HG03354 (cell line): ENCODE measurements at regions not wholly inside any gene's neighbourhood (a gene's known extent, or its start where the extent isn't known, plus 50 kb on each side); places are given as distances from the start of the nearest gene placed in this dataset.

ENCODE experiments used
- ATAC-seq: cut with Tn5 transposase; IDR thresholded peaks from one replicate; pipeline ENCODE4 v1.9.1; 2021; ENCODE audit warnings: mild to moderate bottlenecking; ENCODE audit not compliant: unreplicated experiment, poor library complexity, severe bottlenecking

DNA sequence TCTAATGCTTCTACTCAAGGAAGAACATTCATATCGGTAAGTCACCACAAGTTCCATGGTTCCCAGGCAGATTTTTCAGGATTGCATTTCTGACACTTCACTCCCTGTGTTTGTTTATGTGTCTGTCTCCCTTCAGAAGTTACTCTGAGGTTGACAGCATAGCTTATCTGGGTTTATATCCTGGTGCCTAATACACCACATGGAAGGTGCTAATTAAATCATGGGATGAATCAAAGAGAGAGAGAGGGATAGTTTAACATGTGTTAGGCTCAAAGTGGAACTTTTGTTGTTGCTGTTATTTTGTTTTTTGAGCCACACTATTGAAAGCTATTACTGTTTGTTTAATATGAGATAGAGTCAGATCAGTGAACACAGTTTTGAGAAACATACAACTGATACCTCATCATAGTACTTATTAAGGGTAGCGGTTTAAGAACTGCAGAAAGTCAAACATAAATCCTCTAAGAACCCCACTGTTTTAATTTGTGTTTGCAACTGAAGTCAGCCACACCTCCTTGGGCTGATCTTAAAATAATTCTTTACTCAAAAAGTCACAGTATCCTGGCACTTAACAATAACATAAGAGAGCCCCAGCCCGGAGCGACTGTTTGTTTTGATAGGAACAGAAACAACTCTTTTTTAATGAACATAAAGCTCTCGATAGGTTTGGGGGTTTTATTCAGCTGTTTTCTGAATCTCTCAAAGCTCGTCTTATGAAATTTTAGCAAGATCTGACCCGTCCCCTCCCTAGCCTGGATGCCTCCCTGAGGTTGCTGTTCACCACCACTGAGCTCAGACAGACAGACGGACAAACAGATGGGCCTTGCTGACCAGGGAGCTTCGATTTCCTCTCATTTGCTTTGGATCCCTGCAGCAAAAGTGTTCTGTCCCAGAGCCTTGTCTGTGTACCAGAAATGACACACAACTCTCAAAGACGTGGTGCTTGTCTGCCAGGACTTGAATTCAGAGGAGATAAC lies 98.3 kb upstream of the MYOCD start:
- no peak for ATAC-seq

DNA sequence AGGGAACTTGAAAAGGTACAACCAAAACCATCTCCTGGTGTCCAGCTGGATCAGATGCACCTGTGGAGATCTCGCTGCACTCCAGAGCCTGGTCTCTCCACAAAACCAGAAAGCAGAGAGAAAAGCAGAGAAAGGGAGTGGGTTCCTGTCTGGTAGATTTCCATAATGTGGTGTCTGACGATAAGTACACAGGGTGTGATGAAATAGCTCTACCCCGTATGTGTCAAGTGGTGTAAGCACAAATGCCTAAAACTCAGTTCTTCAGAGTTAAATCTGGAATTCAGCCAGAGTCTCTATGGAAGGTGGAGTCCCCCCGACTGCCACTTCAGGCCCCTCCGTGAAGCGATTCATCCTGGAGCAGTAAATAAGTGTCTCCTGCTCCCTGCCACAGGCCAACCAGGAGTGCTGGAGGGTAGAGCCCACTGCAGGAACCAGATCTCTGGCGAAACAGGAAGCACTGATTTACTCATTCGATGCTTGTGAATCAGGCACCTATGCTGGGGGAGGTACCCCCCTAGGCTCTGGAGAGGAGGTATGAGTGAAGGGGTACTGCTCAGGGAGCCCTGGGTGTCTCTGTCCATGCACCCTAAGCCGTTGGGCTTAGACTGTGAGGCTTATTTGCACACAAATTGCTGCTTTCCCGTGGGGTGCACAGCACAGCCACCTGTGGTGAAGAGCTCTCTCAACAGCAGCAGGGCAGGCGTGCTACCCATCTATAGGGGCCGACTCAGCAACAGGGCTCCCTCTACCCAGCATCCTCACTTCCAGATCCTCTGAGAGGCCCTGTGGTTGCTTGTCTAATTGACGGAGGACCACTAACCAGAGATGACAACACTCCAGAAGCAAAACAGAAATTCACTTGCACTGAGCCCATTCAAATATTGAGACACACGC lies 97.1 kb upstream of the MYOCD start:
- no peak for ATAC-seq

DNA sequence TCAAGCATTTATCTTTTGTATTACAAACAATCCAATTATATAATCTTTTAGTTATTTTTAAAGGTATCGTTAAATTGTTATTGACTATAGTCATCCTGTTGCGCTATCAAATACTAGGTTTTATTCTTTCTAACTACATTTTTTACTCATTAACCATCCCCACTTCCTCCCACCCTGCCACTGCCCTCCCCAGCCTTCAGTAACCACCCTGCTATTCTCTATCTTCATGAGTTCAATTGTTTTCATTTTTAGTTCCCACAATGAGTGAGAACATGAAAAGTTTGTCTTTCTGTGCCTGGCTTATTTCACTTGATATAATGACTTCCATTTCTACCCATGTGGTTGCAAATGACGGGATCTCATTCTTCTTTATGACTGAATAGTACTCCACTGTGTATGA lies 94.1 kb upstream of the MYOCD start:
- no peak for ATAC-seq

DNA sequence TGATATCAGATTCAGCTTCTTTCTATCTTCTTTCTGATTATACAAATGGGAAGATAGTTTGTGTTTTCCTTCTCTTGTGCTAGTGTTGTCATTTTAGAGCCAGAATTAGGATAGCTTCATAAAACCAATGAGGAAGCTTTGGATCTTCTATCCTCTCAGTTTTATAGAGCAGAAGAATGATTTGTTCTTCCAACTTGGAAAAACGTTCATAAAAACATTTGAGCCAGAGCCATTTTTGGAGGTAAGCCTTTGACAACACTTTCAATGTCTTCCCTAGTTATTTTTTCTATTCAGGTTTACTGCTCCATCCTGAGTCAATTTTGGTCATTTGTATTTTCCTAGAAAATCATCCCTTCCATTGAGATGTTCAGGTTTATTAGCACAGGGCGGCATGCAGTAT lies 91.2 kb upstream of the MYOCD start:
- no peak for ATAC-seq

DNA sequence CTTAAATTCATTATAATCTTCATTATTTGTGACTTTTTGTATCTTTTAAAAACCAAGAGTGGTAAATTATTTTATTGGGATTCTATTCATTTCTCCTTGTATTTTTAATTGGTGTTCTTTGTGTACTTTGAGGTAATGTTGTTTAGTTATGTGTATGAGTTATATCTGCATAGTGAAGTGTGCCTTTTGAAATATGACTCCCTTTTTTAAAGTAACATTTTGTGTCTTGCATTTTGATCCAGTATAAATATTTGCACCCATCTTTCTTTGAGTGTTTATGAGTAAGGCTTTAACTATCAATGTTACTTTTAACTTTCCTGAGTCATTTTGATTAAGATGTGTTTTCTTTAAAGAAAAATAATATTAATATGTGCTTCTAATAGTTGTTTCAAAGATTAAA lies 90.0 kb upstream of the MYOCD start:
- no peak for ATAC-seq

DNA sequence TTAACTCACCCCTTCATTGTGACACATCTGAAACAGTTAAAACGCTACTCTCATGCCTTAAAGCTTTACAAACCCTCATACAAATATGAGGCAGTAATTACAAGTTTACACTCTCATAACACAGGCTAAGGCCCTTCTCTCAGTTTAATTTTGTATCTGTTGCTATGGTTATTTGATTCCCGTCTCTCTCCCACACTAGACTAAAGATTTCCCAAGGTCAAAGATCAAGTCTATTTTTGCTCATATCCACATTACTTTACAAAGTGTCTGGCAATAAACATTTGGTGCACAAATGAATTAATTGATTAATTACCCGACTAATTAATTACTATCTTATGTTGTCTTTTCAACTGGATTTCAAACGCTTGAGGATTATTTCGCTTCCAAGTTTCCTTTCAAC lies 86.4 kb upstream of the MYOCD start:
- ATAC-seq = no peak

DNA sequence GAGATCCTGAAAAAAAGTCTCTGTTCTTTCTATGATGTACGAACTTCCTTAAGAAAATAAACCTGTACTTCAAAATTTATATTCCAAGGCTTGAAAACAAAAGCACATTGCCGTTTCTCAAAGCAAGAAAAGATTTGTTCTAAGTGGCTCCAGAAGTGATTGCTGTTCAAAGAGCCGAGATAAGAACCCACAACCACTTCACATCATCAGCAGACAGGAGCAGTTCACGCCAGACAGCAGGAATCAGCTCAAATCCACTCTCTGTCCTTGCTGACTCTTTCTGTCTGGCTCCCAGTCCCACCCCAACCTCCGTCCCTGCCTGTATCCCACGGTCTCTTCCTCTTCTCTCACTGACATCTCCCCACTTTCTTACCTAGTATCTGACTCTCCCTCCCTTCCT lies 85.0 kb upstream of the MYOCD start:
- no peak for ATAC-seq

DNA sequence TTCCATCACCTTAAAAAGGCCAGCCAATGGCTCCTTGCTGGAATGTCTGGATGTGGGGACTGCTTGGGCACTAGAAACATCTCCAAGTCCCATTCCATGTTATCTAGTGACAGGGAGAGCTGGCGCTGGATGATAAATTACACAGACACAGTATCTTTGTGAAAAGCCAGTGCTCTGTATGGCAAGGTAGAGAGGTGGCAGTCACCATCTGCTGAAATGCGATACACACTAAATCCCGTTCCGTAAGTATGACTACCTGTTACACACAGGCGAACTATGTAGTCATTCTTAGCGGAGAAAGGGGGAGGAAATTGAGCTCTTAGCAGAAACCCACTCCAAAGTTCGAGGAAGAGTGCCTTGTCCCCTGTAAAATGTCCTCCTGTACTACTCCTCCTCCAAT lies 81.0 kb upstream of the MYOCD start:
- no peak for ATAC-seq

DNA sequence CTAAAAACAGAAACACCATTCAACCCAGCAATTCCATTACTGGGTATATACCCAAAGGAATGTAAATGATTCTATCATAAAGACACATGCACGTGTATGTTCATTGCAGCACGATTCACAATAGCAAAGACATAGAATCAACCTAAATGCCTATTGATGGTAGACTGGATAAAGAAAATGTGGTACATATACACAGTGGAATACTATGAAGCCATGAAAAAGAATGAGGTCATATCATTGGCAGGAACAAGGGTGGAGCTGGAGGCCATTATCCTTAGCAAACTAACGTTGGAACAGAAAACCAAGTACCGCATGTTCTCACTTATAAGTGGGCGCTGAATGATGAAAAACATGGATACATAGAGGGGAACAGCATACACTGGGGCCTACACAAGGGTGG lies 77.2 kb upstream of the MYOCD start:
- no peak for ATAC-seq

DNA sequence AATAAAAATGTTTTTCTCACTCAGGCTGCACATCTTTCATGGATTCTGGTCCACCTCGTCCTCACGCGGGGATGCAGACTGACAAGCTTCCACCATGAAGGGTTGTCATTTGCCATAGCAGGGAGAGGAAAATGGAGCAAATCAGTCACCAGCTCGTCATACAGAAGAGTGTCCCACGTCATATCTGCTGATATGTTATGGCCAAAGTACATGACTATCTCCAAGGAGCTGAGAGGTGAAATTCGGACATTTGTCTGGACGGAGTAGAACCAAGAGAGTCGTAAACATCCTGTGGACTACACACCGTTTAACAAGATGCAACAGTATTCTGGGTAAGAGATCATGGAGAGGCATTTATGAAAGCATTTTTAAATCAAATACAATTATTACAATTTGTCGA lies 75.3 kb upstream of the MYOCD start:
- ATAC-seq = no peak

DNA sequence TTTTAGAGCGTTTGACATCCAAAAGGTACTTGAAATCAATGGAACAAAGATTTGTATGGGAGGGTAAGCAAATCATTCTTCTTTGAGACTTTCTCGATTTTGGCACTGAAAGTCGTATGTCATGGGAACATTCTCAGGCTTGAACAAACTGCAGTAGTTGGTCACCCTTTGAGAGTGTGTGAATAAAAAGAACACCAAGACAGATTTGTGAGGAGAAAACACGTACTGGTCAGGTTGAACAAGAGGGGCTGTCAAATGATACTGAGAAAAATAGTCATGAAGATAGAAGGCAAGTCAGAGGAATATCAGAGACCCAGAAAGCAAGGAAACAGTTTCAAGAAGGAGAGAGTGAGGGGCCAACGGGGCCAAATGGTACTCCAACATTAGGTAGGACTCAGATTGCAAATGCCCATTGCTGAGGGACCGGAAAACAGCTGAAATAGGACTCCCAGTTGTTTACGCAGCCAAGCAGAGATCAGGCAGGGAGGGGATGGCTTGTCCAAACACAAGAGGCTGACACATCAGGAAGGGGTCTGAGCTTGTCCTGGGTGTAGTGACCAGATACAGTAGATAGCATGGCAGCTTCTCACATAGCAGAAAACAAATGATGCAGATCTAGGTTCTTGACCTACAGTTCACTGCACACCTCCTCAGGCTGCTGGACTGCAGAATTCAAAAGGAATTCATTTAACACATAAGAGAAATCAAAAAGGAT lies 74.5 kb upstream of the MYOCD start:
- ATAC-seq = no peak

DNA sequence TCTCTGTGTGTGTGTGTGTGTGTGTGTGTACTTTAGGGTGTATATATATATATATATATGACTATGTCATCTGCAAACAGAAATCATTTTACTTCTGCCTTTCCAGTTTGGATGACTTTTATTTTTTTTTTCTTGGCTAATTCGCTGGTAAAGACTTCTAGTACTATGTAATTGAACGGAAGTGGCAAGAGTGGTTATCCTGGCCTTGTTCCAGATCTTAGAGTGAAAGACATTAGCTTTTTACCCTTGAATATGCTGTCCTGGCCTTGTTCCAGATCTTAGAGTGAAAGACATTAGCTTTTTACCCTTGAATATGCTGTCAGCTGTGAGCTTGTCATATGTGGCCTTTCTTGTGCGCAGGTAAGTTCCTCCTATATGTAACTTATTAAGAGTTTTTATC lies 72.7 kb upstream of the MYOCD start:
- ATAC-seq = no peak

DNA sequence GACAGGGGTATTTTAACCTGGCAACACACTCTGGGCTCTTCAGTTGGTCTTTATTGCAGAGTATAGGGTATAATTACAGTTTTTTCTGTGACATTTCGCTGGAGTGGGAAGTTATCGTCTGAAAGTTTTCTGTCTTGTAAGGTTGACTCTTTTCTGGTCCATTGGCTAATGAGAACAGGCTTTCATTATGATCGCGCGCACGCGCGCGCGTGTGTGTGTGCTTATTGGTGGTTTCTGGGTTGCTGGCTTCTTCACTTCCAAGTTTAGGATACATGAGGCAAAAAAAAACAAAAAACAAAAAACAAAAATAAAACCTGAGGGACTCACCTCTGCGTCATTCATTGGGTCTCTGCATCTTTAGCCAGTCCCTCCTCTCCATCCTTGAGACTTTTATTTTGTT lies 68.7 kb upstream of the MYOCD start:
- no peak for ATAC-seq

DNA sequence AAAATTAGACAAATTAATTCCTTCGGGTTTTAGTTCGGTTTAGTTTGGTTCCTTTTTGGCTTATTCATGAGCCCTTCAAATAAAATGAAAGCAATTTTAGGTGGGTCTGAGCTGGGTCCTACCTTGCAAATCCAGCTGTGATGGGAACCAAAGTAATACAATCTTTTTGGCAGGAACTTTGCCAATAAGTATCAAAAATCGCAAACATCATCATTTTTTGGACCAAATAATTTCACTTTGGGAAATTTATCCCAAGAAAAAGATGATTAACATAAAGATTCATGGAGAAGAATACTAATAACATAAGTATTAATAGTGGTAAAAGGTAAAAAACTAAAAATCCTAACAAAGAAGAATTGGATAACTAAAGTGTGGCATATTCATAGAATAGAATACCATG lies 67.8 kb upstream of the MYOCD start:
- no peak for ATAC-seq

DNA sequence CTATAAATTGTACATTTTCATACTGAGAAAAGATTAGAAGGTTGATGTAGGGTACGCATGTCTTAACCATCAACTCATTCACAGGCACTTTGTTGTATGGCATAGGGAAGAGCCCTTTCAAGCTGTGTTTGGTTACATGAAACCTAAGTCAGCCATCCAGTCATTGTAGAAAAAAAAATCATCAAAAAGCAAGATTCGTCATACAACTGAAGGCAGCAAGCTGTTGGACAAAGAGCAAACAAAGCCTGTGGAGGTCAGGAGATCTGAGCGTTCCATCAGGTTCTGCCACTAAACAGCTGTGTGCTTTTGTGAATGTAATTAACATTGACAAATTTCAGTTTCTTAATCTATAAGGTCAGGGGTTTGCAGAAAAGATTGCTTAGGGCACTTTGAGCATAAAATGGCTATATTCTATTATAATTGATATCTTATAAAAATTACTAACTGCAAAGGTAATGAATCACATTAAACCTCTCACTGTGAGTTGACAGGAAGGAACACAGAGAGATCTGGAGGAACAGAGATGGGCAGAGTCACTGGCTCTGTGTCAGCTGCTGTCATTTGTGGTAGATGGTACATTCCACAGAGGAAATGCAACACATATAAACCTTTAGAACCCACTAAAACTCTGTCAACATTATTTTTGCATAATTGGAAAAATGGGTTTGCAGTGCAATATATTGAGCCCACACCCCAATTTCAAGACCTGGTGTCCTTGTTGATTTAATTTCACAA lies 66.3 kb upstream of the MYOCD start:
- ATAC-seq = no peak

DNA sequence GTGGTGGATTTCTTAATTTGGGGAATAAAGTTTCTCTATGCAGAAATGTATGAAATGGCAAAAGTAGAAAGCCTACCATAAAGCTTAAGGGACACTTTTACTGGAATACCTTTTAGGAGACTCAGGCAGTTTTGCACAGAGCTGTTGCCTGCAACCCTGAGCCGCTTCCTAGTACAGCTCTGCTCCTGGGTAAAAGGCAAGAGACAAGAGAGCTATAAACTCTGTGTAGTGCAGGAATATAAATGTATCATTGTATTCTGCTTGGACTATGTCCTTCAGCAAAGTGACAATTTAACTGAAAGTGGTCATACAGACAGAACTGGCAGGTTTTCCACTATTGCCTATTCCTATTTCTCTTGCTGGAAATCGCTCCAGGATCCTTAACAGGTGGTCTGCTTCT lies 65.3 kb upstream of the MYOCD start:
- no peak for ATAC-seq

DNA sequence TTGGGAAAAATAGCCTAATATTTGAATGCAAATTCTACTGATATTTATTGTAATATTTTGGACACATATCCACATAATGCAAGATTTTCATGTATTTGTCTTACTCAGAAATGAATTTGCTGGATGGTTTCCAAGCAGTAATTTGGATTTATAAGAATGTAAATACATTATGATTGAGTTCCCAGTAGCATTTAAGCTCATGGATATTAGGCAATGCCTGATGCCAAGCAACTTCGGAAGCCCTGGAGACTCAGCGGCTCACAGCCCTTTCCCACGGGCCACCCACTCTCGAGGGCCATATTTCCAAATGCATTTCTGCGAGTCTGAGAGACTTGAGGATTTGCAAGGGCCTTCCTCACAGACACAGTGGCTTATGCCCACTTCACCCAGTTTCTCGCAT lies 62.1 kb upstream of the MYOCD start:
- ATAC-seq = no peak

DNA sequence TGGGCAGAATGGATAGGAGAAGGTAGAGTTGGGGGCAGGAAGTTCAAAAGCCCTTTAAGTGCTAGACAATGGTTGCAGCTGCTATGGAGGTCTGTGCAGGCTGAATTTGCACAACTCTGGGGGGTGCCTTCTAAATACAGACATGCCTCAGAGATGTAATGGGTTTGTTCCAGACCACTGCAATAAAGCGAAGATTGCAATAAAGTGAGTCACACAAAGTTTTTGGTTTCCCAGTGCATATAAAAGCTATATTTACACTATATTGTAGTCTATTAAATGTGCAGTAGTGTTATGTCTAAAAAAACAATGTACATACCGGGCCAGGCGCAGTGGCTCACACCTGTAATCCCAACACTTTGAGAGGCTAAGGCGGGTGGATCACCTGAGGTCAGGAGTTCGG lies 60.5 kb upstream of the MYOCD start:
- no peak for ATAC-seq

DNA sequence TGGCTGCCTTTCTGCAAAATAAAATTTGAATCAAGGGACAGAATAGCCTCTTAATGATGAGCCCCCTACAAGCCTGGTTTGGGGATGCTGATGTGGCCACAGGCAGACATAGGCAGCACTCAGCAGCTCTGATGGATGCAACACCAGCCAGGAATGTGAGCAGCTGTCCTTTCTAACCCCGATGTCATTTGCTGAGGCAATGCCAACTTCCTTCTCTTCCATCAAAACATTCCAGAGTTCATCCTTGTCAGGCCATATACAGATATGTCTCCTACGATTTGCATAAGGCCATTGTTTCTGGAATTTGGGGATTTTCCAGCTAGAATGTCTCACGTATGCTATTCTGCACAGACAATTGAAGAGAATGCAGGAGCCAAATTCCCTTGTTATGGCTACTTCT lies 52.1 kb upstream of the MYOCD start:
- no peak for ATAC-seq
